Middle frontal gyrus (tissue), 1 donor: ENCODE measurements at regions not wholly inside any gene's neighbourhood (a gene's known extent, or its start where the extent isn't known, plus 50 kb on each side); places are given as distances from the start of the nearest gene placed in this dataset.

Experiments
- DNase-seq: peaks from one replicate; pipeline ENCODE4 v3.0.0-alpha.2; 2015; ENCODE audit warnings: low spot score; ENCODE audit errors: extremely low spot score

GRCh38 chr1:17877316-17877715 lies 122.2 kb downstream of the ACTL8 start:
- no peak for DNase-seq

GRCh38 chr1:17877896-17878295 lies 122.8 kb downstream of the ACTL8 start:
- no peak for DNase-seq

GRCh38 chr1:17878837-17879236 lies 123.7 kb downstream of the ACTL8 start:
- no peak for DNase-seq

GRCh38 chr1:17880449-17880848 lies 125.3 kb downstream of the ACTL8 start:
- no peak for DNase-seq

GRCh38 chr1:17881761-17882160 lies 126.6 kb downstream of the ACTL8 start:
- DNase-seq = no peak

GRCh38 chr1:17883136-17883535 lies 128.0 kb downstream of the ACTL8 start:
- no peak for DNase-seq

GRCh38 chr1:17883662-17884395 lies 128.7 kb downstream of the ACTL8 start:
- no peak for DNase-seq

- no peak for DNase-seq
These were observed 130.7 kb downstream of the ACTL8 start for GRCh38 chr1:17885663-17886320.

GRCh38 chr1:17886386-17886785 lies 131.3 kb downstream of the ACTL8 start:
- DNase-seq = no peak

GRCh38 chr1:17886838-17887441 lies 131.8 kb downstream of the ACTL8 start:
- no peak for DNase-seq

GRCh38 chr1:17887661-17888371 lies 132.7 kb downstream of the ACTL8 start:
- no peak for DNase-seq

GRCh38 chr1:17890056-17890814 lies 135.1 kb downstream of the ACTL8 start:
- DNase-seq = no peak

- no peak for DNase-seq
These were observed 135.7 kb downstream of the ACTL8 start for GRCh38 chr1:17890815-17891191.

- no peak for DNase-seq
These were observed 136.3 kb downstream of the ACTL8 start for GRCh38 chr1:17891205-17892110.

GRCh38 chr1:17892225-17892624 lies 137.1 kb downstream of the ACTL8 start:
- no peak for DNase-seq

GRCh38 chr1:17892851-17893250 lies 137.7 kb downstream of the ACTL8 start:
- DNase-seq = no peak

GRCh38 chr1:17893891-17894631 lies 138.9 kb downstream of the ACTL8 start:
- no peak for DNase-seq

GRCh38 chr1:17895401-17895800 lies 140.3 kb downstream of the ACTL8 start:
- DNase-seq = no peak

- no peak for DNase-seq
These were observed 140.9 kb downstream of the ACTL8 start for GRCh38 chr1:17895986-17896385.

GRCh38 chr1:17903386-17903785 lies 148.3 kb downstream of the ACTL8 start:
- DNase-seq = no peak
